ENCODE measurements at regions not wholly inside any gene's neighbourhood (a gene's known extent, or its start where the extent isn't known, plus 50 kb on each side); places are given as distances from the start of the nearest gene placed in this dataset.
"Not testable (repeated sequence)": the region's sequence is repeated elsewhere in the genome, so short reads cannot be mapped to it uniquely, and the experiment has no call there.

DNA sequence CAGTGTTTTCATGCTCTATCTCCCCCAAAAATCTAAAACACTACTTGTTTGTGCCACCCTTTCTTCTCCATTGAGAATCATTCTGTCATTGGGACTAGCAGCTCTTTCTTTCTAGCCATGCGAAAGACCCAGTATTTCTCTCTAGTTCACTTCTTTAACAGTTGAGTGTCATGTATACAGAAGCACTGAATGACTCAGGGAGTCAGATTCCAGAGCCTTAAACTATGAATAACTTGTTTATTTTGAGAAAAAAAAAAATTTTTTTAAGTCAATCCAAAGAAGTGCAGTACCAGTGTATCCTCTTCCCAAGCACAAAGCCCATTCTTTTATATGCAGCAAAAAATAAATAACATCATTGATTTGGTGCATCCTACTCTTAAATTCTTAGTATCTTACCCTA is 415.4 kb upstream of the GRAMD2B start:
- TF ChIP-seq, protein P1, sequence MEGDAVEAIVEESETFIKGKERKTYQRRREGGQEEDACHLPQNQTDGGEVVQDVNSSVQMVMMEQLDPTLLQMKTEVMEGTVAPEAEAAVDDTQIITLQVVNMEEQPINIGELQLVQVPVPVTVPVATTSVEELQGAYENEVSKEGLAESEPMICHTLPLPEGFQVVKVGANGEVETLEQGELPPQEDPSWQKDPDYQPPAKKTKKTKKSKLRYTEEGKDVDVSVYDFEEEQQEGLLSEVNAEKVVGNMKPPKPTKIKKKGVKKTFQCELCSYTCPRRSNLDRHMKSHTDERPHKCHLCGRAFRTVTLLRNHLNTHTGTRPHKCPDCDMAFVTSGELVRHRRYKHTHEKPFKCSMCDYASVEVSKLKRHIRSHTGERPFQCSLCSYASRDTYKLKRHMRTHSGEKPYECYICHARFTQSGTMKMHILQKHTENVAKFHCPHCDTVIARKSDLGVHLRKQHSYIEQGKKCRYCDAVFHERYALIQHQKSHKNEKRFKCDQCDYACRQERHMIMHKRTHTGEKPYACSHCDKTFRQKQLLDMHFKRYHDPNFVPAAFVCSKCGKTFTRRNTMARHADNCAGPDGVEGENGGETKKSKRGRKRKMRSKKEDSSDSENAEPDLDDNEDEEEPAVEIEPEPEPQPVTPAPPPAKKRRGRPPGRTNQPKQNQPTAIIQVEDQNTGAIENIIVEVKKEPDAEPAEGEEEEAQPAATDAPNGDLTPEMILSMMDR (IDR thresholded peaks at IDR 0.05; ENCODE audit: low read length, missing control alignments): no peak
- H3K4me3 ChIP-seq (replicated peaks; ENCODE audit: low read depth, low read length): no peak overlapping the region
- DNase-seq (ENCODE audit: low read depth): peak; percentile 20

DNA sequence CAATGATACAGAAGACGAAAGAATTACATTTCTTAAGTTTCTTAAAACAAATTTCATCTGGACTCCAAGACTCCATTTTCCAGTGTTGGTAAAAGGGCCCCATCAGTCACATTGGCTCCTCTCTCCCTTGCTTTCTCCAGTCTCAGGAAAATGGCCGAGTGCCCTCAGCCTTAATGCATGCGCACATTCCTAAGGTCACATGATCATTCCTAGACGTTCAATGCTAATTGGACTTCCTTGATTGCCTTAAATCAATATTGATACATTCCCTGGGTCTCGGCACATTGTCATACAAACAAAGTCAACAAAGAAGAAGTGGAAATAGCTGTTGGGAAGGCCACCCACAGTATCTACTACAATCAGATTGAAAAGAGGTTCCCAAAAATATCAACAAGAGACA is 413.6 kb upstream of the GRAMD2B start:
- TF ChIP-seq, protein P1 (IDR thresholded peaks at IDR 0.05; ENCODE audit: low read length, missing control alignments): no peak
- no peak for DNase-seq (ENCODE audit: low read depth)
- H3K4me3 ChIP-seq (replicated peaks; ENCODE audit: low read depth, low read length): no peak overlapping the region

DNA sequence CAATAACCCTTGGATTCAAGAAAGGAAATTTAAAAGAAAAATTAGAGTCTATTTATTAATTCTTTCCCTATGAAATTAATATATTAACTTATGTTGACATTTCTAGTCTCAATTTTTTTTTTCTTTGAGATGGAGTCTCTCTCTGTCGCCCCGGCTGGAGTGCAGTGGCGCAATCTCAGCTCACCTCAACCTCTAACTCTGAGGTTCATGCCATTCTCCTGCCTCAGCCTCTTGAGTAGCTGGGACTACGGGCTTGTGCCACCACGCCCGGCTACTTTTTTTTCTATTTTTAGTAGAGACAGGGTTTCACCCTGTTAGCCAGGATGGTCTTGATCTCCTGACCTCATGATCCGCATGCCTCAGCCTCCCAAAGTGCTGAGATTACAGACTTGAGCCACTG is 411.7 kb upstream of the GRAMD2B start:
- not testable (repeated sequence) for H3K4me3 ChIP-seq (replicated peaks; ENCODE audit: low read depth, low read length); DNase-seq (ENCODE audit: low read depth)

DNA sequence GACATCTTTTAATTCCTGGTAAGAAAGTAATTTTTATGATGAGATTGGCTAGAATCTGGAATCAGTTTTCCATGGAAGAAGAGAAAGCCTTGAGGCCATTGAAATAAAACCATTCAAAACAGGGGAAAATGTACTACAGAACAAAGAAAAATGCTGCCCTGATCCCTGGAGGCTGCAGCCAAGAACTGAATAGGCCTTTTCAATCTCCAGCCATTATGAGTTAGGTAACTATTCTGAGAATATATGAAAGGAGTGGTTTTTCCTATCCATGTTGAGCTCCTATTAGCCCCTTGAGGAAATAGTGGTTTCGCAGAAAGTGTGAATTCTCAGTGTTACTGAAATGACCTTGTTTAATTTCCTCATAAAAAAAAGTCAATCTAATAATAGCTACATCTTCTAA is 408.5 kb upstream of the GRAMD2B start:
- TF ChIP-seq, protein P1 (IDR thresholded peaks at IDR 0.05; ENCODE audit: low read length, missing control alignments): no peak

DNA sequence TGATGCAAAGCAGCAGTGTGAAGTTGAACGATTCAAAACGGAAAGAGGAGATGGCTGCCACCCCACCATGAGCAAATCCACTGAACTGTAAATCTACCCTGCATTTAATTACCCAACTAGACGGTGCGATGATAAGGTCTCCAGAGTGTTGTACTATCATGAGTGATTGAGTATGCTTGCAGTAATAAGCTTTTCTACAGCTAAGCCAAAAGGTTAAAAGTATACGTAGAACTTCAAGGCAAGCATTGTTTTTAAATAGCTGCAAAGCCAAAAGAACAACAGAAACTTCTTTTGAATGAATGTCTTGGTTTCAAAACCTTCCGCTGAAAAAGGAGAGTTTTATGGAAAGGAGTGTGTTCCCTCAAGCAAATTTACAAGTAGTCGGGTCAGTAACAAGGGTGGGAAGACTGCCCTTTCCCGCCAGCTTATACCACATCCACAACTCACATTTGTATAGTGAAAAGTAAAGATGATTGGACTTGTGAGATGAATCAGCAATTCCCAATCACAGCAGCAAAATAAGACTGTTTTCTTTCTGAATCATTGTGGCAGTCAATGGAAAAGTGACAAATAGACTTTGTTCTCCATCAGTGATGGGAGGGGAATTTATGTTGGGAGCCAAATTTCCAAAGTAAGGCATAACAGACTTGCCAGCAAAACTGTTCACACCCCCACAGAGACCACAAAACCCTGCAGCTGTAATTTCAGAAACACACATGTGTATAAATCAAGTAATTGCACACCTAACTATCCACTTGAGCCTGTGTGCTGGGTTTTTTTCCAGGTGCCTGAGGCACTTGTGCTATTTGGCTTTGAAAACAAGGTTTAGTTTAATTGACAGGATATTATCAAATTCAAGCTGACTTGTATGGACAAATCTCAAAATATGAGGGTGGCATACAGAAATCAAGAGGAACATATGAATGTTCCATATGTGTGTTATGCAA is 407.7 kb upstream of the GRAMD2B start:
- peak; percentile 45 for DNase-seq (ENCODE audit: low read depth)
- no peak overlapping the region for H3K4me3 ChIP-seq (replicated peaks; ENCODE audit: low read depth, low read length)

More for the DNA sequence above, 408.5 kb upstream of the GRAMD2B start:
- no peak for DNase-seq (ENCODE audit: low read depth)
- H3K4me3 ChIP-seq (replicated peaks; ENCODE audit: low read depth, low read length): no peak overlapping the region

DNA sequence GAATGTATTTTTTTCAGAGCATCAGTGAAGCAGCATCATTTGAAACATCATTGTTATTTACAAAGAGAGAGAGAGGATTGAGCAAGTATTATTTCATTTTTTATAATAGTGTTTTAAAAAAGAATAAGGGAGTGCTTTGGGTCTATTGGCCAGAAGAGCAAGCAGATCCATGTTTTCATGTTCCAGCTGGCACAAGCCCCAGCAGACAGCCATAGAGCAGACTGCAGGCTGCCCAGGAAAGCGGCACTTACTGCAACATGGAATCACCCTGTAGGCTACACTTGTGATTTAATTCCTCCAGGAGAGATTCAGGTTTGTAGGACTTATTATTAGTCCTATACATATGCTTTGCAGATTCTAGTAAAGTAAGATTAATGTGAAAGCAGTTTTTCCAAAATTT is 407.0 kb upstream of the GRAMD2B start:
- no peak overlapping the region for H3K4me3 ChIP-seq (replicated peaks; ENCODE audit: low read depth, low read length)
- TF ChIP-seq, protein P1 (IDR thresholded peaks at IDR 0.05; ENCODE audit: low read length, missing control alignments): no peak
- DNase-seq (ENCODE audit: low read depth): peak; percentile 31

More for the DNA sequence above, 407.7 kb upstream of the GRAMD2B start:
- TF ChIP-seq, protein P1 (IDR thresholded peaks at IDR 0.05; ENCODE audit: low read length, missing control alignments): no peak

DNA sequence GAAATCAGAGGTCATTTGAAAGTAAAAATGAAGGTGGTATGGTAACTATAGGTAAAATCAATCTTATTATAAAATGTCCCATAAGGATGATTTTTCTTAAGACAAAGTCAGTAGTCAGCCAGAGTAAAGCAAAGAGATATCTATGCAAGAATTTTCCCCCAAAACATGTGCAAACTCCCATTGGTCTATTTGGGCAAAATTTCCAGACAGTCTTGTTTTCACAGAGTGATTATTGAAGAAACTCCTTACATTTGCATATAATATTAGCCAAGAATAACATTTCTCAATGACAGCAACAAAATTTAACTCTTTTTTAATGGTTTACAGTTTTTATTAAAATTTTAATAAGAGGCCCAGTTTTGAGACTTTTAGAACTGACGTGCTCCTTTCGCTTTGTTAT is 406.1 kb upstream of the GRAMD2B start:
- TF ChIP-seq, protein P1 (IDR thresholded peaks at IDR 0.05; ENCODE audit: low read length, missing control alignments): no peak

More for the DNA sequence above, 406.1 kb upstream of the GRAMD2B start:
- H3K4me3 ChIP-seq (replicated peaks; ENCODE audit: low read depth, low read length): no peak overlapping the region
- DNase-seq (ENCODE audit: low read depth): no peak
